Karpas-422 (cell line): ENCODE measurements at regions not wholly inside any gene's neighbourhood (a gene's known extent, or its start where the extent isn't known, plus 50 kb on each side); places are given as distances from the start of the nearest gene placed in this dataset.

Experiments used
- DNase-seq: peaks from one replicate; pipeline ENCODE4 v3.0.0-alpha.2; 2015
- H2AFZ ChIP-seq: fragments of 200-600 bp; sonication (generic); 2 replicates; pipeline ENCODE4 v1.6.1; 2014; ENCODE audit warnings: antibody characterized with exemption, low read length, mixed read lengths
- H3K27ac ChIP-seq: fragments of 200-600 bp; sonication (generic); 2 replicates; pipeline ENCODE4 v1.5.1; 2014; ENCODE audit warnings: mild to moderate bottlenecking, low read length, moderate library complexity
- H3K27me3 ChIP-seq: fragments of 200-600 bp; sonication (generic); 2 replicates; pipeline ENCODE4 v1.6.1; 2014; ENCODE audit warnings: low read length, mixed read lengths
- H3K36me3 ChIP-seq: fragments of 200-600 bp; sonication (generic); 2 replicates; pipeline ENCODE4 v1.6.1; 2014; ENCODE audit warnings: low read length, mixed read lengths; ENCODE audit not compliant: insufficient read depth
- H3K4me1 ChIP-seq: fragments of 200-600 bp; sonication (generic); 2 replicates; pipeline ENCODE4 v1.6.1; 2014; ENCODE audit warnings: mild to moderate bottlenecking, low read length, mixed read lengths
- H3K4me2 ChIP-seq: fragments of 200-600 bp; sonication (generic); 2 replicates; pipeline ENCODE4 v1.6.1; 2014; ENCODE audit warnings: low read length, low read depth, mild to moderate bottlenecking; ENCODE audit not compliant: poor library complexity, severe bottlenecking
- H3K4me3 ChIP-seq: fragments of 200-600 bp; sonication (generic); 2 replicates; pipeline ENCODE4 v1.5.1; 2014; ENCODE audit warnings: mild to moderate bottlenecking, antibody characterized with exemption, low read length, mixed read lengths
- H3K79me2 ChIP-seq: fragments of 200-600 bp; sonication (generic); 2 replicates; pipeline ENCODE4 v1.6.1; 2014; ENCODE audit warnings: mild to moderate bottlenecking, low read length, mixed read lengths
- H3K9ac ChIP-seq: fragments of 200-600 bp; sonication (generic); 2 replicates; pipeline ENCODE4 v1.6.0; 2014; ENCODE audit warnings: low read length
- H3K9me2 ChIP-seq: fragments of 200-600 bp; sonication (generic), shearing (Covaris generic); replicated peaks from 2 replicates; pipeline ENCODE4 v1.6.0; 2014; ENCODE audit warnings: mild to moderate bottlenecking, low read length, moderate library complexity; ENCODE audit not compliant: insufficient read depth
- H3K9me3 ChIP-seq: fragments of 300-700, 200-600 bp; sonication (generic); 2 replicates; pipeline ENCODE4 v1.6.1; 2014; ENCODE audit warnings: low read length, mixed read lengths
- H4K20me1 ChIP-seq: fragments of 200-600 bp; sonication (generic); 2 replicates; pipeline ENCODE4 v1.6.1; 2014; ENCODE audit warnings: mild to moderate bottlenecking, antibody characterized with exemption, low read length, low read depth; ENCODE audit not compliant: insufficient read depth

DNA sequence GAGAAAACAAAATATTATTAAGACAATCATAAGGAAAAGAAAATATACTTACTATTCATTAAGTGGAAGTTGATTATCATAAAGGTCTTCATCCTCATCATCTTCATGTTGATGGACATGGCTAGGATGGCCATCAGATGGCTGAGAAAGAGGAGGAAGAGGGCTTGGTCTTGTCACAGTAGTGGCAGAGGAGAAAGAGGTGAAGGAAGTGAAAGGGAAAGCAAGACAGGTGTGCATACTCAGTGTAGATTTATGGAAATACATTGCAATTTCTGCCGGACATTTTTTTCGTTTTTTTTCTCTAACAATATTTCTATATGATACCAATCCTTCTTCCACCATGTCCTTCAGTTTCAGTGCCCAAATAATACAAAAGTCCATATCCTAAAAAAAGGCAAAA lies 1409.8 kb downstream of the PCDH7 start:
- H3K9ac ChIP-seq = no peak overlapping the region
- no peak overlapping the region for H2AFZ ChIP-seq
- no peaks in the 10 kb centered on the region for H3K4me1 ChIP-seq
- H3K9me2 ChIP-seq = no peaks in the 10 kb centered on the region
- H3K4me3 ChIP-seq = no peak overlapping the region
- no peaks in the 10 kb centered on the region for H3K36me3 ChIP-seq
- no peak overlapping the region for H3K27ac ChIP-seq
- no peaks in the 10 kb centered on the region for H3K79me2 ChIP-seq
- peaks cover 38% of the 10 kb centered on the region for H3K9me3 ChIP-seq
- no peaks in the 10 kb centered on the region for H3K27me3 ChIP-seq
- DNase-seq = no peak
- H4K20me1 ChIP-seq = no peaks in the 10 kb centered on the region
- no peak overlapping the region for H3K4me2 ChIP-seq

- no peaks in the 10 kb centered on the region for H3K79me2 ChIP-seq
- H3K36me3 ChIP-seq = no peaks in the 10 kb centered on the region
- H3K9me3 ChIP-seq = peaks cover 35% of the 10 kb centered on the region
- H2AFZ ChIP-seq = no peak overlapping the region
- no peaks in the 10 kb centered on the region for H3K4me1 ChIP-seq
- H3K27ac ChIP-seq = no peak overlapping the region
- H3K4me2 ChIP-seq = no peak overlapping the region
- H3K27me3 ChIP-seq = no peaks in the 10 kb centered on the region
- no peak overlapping the region for H3K9ac ChIP-seq
- H4K20me1 ChIP-seq = no peaks in the 10 kb centered on the region
- no peak for DNase-seq
- H3K9me2 ChIP-seq = no peaks in the 10 kb centered on the region
- H3K4me3 ChIP-seq = no peak overlapping the region; the same call in 1 of the 2 replicates
These were observed 1413.0 kb downstream of the PCDH7 start for GRCh38 chr4:32133141-32133540.

- Histone ChIP-seq H3K9me3 (peaks cover 34% of the 10 kb centered on the region), H3K9me2 (no peaks in the 10 kb centered on the region), H3K27ac (no peak overlapping the region), H2AFZ (no peak overlapping the region), H3K36me3 (no peaks in the 10 kb centered on the region), H3K4me1 (no peaks in the 10 kb centered on the region), H3K27me3 (no peaks in the 10 kb centered on the region), H3K4me2 (no peak overlapping the region), H3K79me2 (no peaks in the 10 kb centered on the region), H3K4me3 (no peak overlapping the region), H3K9ac (no peak overlapping the region), H4K20me1 (no peaks in the 10 kb centered on the region)
- no peak for DNase-seq
These were observed 1413.6 kb downstream of the PCDH7 start for GRCh38 chr4:32133734-32134133.

GRCh38 chr4:32135642-32136041 lies 1415.5 kb downstream of the PCDH7 start:
- Histone ChIP-seq H3K36me3 (no peaks in the 10 kb centered on the region), H4K20me1 (no peaks in the 10 kb centered on the region), H3K9me2 (no peaks in the 10 kb centered on the region), H2AFZ (no peak overlapping the region), H3K4me3 (no peak overlapping the region), H3K9ac (no peak overlapping the region), H3K27ac (no peak overlapping the region), H3K9me3 (peaks cover 39% of the 10 kb centered on the region), H3K4me1 (no peaks in the 10 kb centered on the region), H3K27me3 (no peaks in the 10 kb centered on the region), H3K4me2 (no peak overlapping the region), H3K79me2 (no peaks in the 10 kb centered on the region)
- DNase-seq = no peak

GRCh38 chr4:32136081-32136787 lies 1416.1 kb downstream of the PCDH7 start:
- H3K27me3 ChIP-seq = no peaks in the 10 kb centered on the region
- H3K27ac ChIP-seq = no peak overlapping the region
- H3K4me2 ChIP-seq = no peak overlapping the region
- peaks cover 34% of the 10 kb centered on the region for H3K9me3 ChIP-seq
- H3K4me3 ChIP-seq = no peak overlapping the region
- no peak overlapping the region for H3K9ac ChIP-seq
- no peaks in the 10 kb centered on the region for H4K20me1 ChIP-seq
- H2AFZ ChIP-seq = no peak overlapping the region
- no peaks in the 10 kb centered on the region for H3K79me2 ChIP-seq
- no peaks in the 10 kb centered on the region for H3K9me2 ChIP-seq
- no peaks in the 10 kb centered on the region for H3K36me3 ChIP-seq
- H3K4me1 ChIP-seq = no peaks in the 10 kb centered on the region
- no peak for DNase-seq

DNA sequence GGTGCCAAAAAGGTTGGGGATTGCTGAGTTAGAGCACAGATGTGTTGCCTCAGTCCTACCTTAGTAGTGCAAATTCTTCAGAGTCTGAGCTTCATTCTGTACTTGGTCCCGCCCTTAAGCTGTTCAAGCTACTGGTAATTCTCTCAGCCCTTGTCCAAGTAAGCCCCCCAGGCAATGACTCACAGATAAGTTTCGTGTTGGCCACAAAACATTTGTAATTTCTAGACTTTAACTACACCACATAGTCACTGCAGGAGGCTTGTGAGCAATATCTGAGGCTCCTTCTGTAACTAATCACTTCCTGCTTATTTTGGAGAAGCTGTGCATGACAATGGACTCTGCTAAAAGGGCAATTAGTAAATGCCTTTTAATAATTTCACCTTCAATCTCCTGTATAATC lies 1420.5 kb downstream of the PCDH7 start:
- no peak overlapping the region for H3K4me2 ChIP-seq
- H3K4me3 ChIP-seq = no peak overlapping the region
- no peaks in the 10 kb centered on the region for H3K4me1 ChIP-seq
- no peak overlapping the region for H3K27ac ChIP-seq
- H3K36me3 ChIP-seq = no peaks in the 10 kb centered on the region
- no peak for DNase-seq
- no peak overlapping the region for H3K9ac ChIP-seq
- H2AFZ ChIP-seq = no peak overlapping the region
- no peaks in the 10 kb centered on the region for H4K20me1 ChIP-seq
- H3K9me2 ChIP-seq = no peaks in the 10 kb centered on the region
- H3K27me3 ChIP-seq = no peaks in the 10 kb centered on the region
- no peaks in the 10 kb centered on the region for H3K79me2 ChIP-seq
- peaks cover 10% of the 10 kb centered on the region; the same call in 1 of the 2 replicates for H3K9me3 ChIP-seq

- Histone ChIP-seq H2AFZ (no peak overlapping the region), H3K27ac (no peak overlapping the region), H3K9me3 (peaks cover 14% of the 10 kb centered on the region), H3K4me2 (no peak overlapping the region), H3K27me3 (no peaks in the 10 kb centered on the region), H3K4me3 (no peak overlapping the region), H3K79me2 (no peaks in the 10 kb centered on the region), H3K4me1 (no peaks in the 10 kb centered on the region), H4K20me1 (no peaks in the 10 kb centered on the region), H3K9ac (no peak overlapping the region), H3K36me3 (no peaks in the 10 kb centered on the region), H3K9me2 (no peaks in the 10 kb centered on the region)
- DNase-seq = no peak
These were observed 1421.9 kb downstream of the PCDH7 start for GRCh38 chr4:32142075-32142474.

GRCh38 chr4:32145987-32146386 lies 1425.8 kb downstream of the PCDH7 start:
- Histone ChIP-seq H3K4me1 (no peaks in the 10 kb centered on the region), H3K27ac (no peak overlapping the region), H3K79me2 (no peaks in the 10 kb centered on the region), H4K20me1 (no peaks in the 10 kb centered on the region), H3K36me3 (no peaks in the 10 kb centered on the region), H3K4me2 (no peak overlapping the region), H3K9me2 (no peaks in the 10 kb centered on the region), H3K9ac (no peak overlapping the region), H3K9me3 (peaks cover 9% of the 10 kb centered on the region), H3K4me3 (no peak overlapping the region), H3K27me3 (no peaks in the 10 kb centered on the region), H2AFZ (no peak overlapping the region)
- no peak for DNase-seq
